K562 (cell line): ENCODE measurements at regions not wholly inside any gene's neighbourhood (a gene's known extent, or its start where the extent isn't known, plus 50 kb on each side); places are given as distances from the start of the nearest gene placed in this dataset.

ENCODE experiments used
- ATF1 ChIP-seq, 2 experiments: fragments of 450-650 bp in 1 of 2; IDR thresholded peaks; 2 replicates each; pipeline ENCODE4 v1.6.1; 2016; ENCODE audit warnings: missing compliant biosample characterization in 1 of 2, missing genetic modification characterization in 1 of 2
- CEBPB ChIP-seq: fragments of 450-650 bp; IDR thresholded peaks from 2 replicates; pipeline ENCODE4 v1.6.1; 2016; ENCODE audit warnings: missing genetic modification characterization, missing compliant biosample characterization
- CEBPG ChIP-seq, 3 experiments: fragments of 200-800 bp in 1 of 3; sonication (Bioruptor generic) in 1 of 3; sonication (generic) in 1 of 3; formaldehyde crosslinking in 1 of 3; IDR thresholded peaks in 2 of 3; conservative IDR thresholded peaks in 1 of 3; 2 replicates each; pipeline versions ENCODE4 v1.6.1 to v1.8.0; 2016 to 2022; ENCODE audit warnings: missing compliant biosample characterization in 2 of 3, missing genetic modification characterization in 2 of 3, mild to moderate bottlenecking in 1 of 3, missing genetic modification reagents in 1 of 3
- CREM ChIP-seq: IDR thresholded peaks from 2 replicates; pipeline ENCODE4 v1.6.1; 2014; ENCODE audit warnings: antibody characterized with exemption, low read depth
- ESRRB ChIP-seq: fragments of 250-450 bp; sonication (Bioruptor Pico); IDR thresholded peaks from 2 replicates; pipeline ENCODE4 v1.5.0; 2020; ENCODE audit warnings: mild to moderate bottlenecking, moderate library complexity, borderline replicate concordance
- ETV1 ChIP-seq: fragments of 450-650 bp; conservative IDR thresholded peaks from 2 replicates; pipeline ENCODE4 v1.6.1; 2016; ENCODE audit warnings: missing genetic modification characterization, control low read depth, low read depth, missing compliant biosample characterization
- FOS ChIP-seq: IDR thresholded peaks from 3 replicates; pipeline ENCODE4 v1.6.1; 2011; ENCODE audit not compliant: insufficient read length; ENCODE audit errors: extremely low read depth
- FOSL1 ChIP-seq: fragments of 200-800 bp; sonication (Bioruptor generic); conservative IDR thresholded peaks from 2 replicates; pipeline ENCODE4 v1.6.1; 2016; ENCODE audit warnings: missing genetic modification characterization, missing compliant biosample characterization
- GABPA ChIP-seq: fragments of 200-800 bp; sonication (Bioruptor generic); conservative IDR thresholded peaks from 2 replicates; pipeline ENCODE4 v1.6.1; 2016; ENCODE audit warnings: low read depth, missing genetic modification characterization, missing compliant biosample characterization
- GTF2A2 ChIP-seq: IDR thresholded peaks from 2 replicates; pipeline ENCODE4 v1.6.1; 2016; ENCODE audit warnings: mild to moderate bottlenecking, missing genetic modification characterization, missing compliant biosample characterization
- JUND ChIP-seq, 2 experiments: IDR thresholded peaks; 2 replicates in 1 of 2; 3 replicates in 1 of 2; pipeline ENCODE4 v1.6.1; 2011; ENCODE audit warnings: borderline replicate concordance in 2 of 2, low read depth in 2 of 2, low read length in 2 of 2, improper control_type of control experiment in 1 of 2, missing biosample characterization in 1 of 2, missing genetic modification characterization in 1 of 2, missing genetic modification reagents in 1 of 2
- MLX ChIP-seq, 2 experiments: fragments of 450-650 bp in 1 of 2; sonication (generic) in 1 of 2; formaldehyde crosslinking; conservative IDR thresholded peaks; 2 replicates each; pipeline versions ENCODE4 v1.4.0 to v1.8.1; 2020 to 2022; ENCODE audit warnings: mild to moderate bottlenecking in 1 of 2, missing genetic modification reagents in 1 of 2
- NR2C1 ChIP-seq, 2 experiments: fragments of 450-650 bp; IDR thresholded peaks; 2 replicates each; pipeline ENCODE4 v1.6.1; 2017; ENCODE audit warnings: mild to moderate bottlenecking in 2 of 2, antibody characterized with exemption in 1 of 2, inconsistent platforms in 1 of 2, missing compliant biosample characterization in 1 of 2, missing genetic modification characterization in 1 of 2
- NR2C2 ChIP-seq, 2 experiments: fragments of 200-800 bp in 1 of 2; sonication (Bioruptor generic) in 1 of 2; sonication (generic) in 1 of 2; formaldehyde crosslinking in 1 of 2; IDR thresholded peaks; 2 replicates each; pipeline versions ENCODE4 v1.6.1 to v1.8.0; 2016 to 2022; ENCODE audit warnings: mild to moderate bottlenecking in 1 of 2, missing compliant biosample characterization in 1 of 2, missing genetic modification characterization in 1 of 2, missing genetic modification reagents in 1 of 2
- NUFIP1 ChIP-seq: fragments of 450-650 bp; IDR thresholded peaks from 2 replicates; pipeline ENCODE4 v1.6.1; 2018; ENCODE audit not compliant: partially characterized antibody
- POLR2H ChIP-seq: IDR thresholded peaks from 2 replicates; pipeline ENCODE4 v1.6.1; 2016; ENCODE audit warnings: missing genetic modification characterization, low read depth, mild to moderate bottlenecking, control low read depth, missing compliant biosample characterization, moderate library complexity
- SLC30A9 ChIP-seq: fragments of 250-450 bp; sonication (Bioruptor Pico); IDR thresholded peaks from 2 replicates; pipeline ENCODE4 v1.8.0; 2022; ENCODE audit warnings: mild to moderate bottlenecking, moderate library complexity
- SMARCB1 ChIP-seq: IDR thresholded peaks from 2 replicates; pipeline ENCODE4 v1.6.1; 2011; ENCODE audit warnings: improper control_type of control experiment, low read depth; ENCODE audit not compliant: insufficient read length
- TBL1XR1 ChIP-seq, 2 experiments: IDR thresholded peaks; 2 replicates each; pipeline ENCODE4 v1.6.1; 2012; ENCODE audit warnings: improper control_type of control experiment in 2 of 2, low read length in 2 of 2, mild to moderate bottlenecking in 1 of 2
- TRIM24 ChIP-seq, 2 experiments: fragments of 450-650 bp; IDR thresholded peaks; 2 replicates each; pipeline ENCODE4 v1.6.1; 2016
- ZKSCAN3 ChIP-seq: fragments of 250-450 bp; sonication (Bioruptor Pico); IDR thresholded peaks from 2 replicates; pipeline ENCODE4 v1.4.0; 2020
- ZNF175 ChIP-seq: fragments of 200-800 bp; sonication (Bioruptor generic); IDR thresholded peaks from 2 replicates; pipeline ENCODE4 v1.6.1; 2016; ENCODE audit warnings: low read depth, mild to moderate bottlenecking, missing genetic modification characterization, missing compliant biosample characterization
- ZNF436 ChIP-seq: fragments of 250-450, 450-650 bp; sonication (Bioruptor Pico); formaldehyde crosslinking; IDR thresholded peaks from 2 replicates; pipeline ENCODE4 v1.7.0; 2020; ENCODE audit warnings: mild to moderate bottlenecking
- ZNF507 ChIP-seq: conservative IDR thresholded peaks from 2 replicates; pipeline ENCODE4 v1.6.1; 2017; ENCODE audit warnings: missing genetic modification characterization, missing compliant biosample characterization
- ZNF830 ChIP-seq: fragments of 250-450 bp; sonication (Bioruptor Pico); IDR thresholded peaks from 2 replicates; pipeline ENCODE4 v1.5.0; 2021; ENCODE audit warnings: mild to moderate bottlenecking
- TF ChIP-seq, protein P1 (sequence below), 3 experiments: fragments of 200-800 bp in 1 of 3; sonication (Bioruptor generic) in 1 of 3; sonication (generic) in 1 of 3; formaldehyde crosslinking in 1 of 3; IDR thresholded peaks; 2 replicates each; pipeline versions ENCODE4 v1.6.1 to v1.8.0; 2016 to 2022; ENCODE audit warnings: mild to moderate bottlenecking in 2 of 3, missing compliant biosample characterization in 2 of 3, missing genetic modification characterization in 2 of 3, missing genetic modification reagents in 1 of 3

GRCh38 chr7:95693551-95694333 lies 78.6 kb upstream of the DYNC1I1 start (continued):
- TF ChIP-seq POLR2H (tag), result peak; percentile 62
- no peak for TF ChIP-seq GTF2A2 (tag)
- TF ChIP-seq TBL1XR1 (IDR thresholded peaks at IDR 0.05; ENCODE audit: low read length in 2 of 2), result no peak
- TF ChIP-seq FOSL1 (tag), result peak; percentile 87
- TF ChIP-seq ETV1 (tag), result no peak
- peak; percentile 35; the same call in 1 of the 2 replicates for TF ChIP-seq ZNF175 (CRISPR knock-in tag)
- no peak for TF ChIP-seq ZKSCAN3 (CRISPR knock-in tag)
- TF ChIP-seq SLC30A9 (CRISPR knock-in tag), result no peak
- peak; percentile 77 for TF ChIP-seq JUND (IDR thresholded peaks at IDR 0.05; ENCODE audit: borderline replicate concordance, low read depth, low read length)
- TF ChIP-seq JUND (tag; IDR thresholded peaks at IDR 0.05; ENCODE audit: borderline replicate concordance, low read depth, low read length), result no peak; the same call in 2 of the 3 replicates
- TF ChIP-seq FOS, result no peak
- no peak for TF ChIP-seq CEBPG (CRISPR knock-in tag; IDR thresholded peaks at IDR 0.05)
- peak; percentile 96 for TF ChIP-seq CEBPG (tag; conservative IDR thresholded peaks at IDR 0.05 in 1 of 2, IDR thresholded peaks at IDR 0.05 in 1 of 2)
- peak; percentile 61 to 80; a peak in 2 of 4 replicates for TF ChIP-seq TRIM24 (IDR thresholded peaks at IDR 0.05)
- TF ChIP-seq NR2C2 (CRISPR knock-in tag; IDR thresholded peaks at IDR 0.05), result no peak
- peak; percentile 47; the same call in 1 of the 2 replicates for TF ChIP-seq NR2C2 (tag; IDR thresholded peaks at IDR 0.05)
- peak; percentile 60; the same call in 1 of the 2 replicates for TF ChIP-seq CEBPB (tag)
- no peak for TF ChIP-seq ZNF507 (tag)
- TF ChIP-seq SMARCB1, result no peak
- TF ChIP-seq GABPA (tag), result 0 out of 2 replicates have a peak, but pooled peaks have one; percentile 28
- TF ChIP-seq ZNF830, result no peak
- TF ChIP-seq NUFIP1, result no peak
- peak; percentile 59; the same call in 1 of the 2 replicates for TF ChIP-seq CREM
- TF ChIP-seq MLX (CRISPR knock-in tag; conservative IDR thresholded peaks at IDR 0.05), result no peak
- TF ChIP-seq ESRRB (CRISPR knock-in tag), result no peak
- TF ChIP-seq ZNF436 (CRISPR knock-in tag), result no peak
- TF ChIP-seq, protein P1, sequence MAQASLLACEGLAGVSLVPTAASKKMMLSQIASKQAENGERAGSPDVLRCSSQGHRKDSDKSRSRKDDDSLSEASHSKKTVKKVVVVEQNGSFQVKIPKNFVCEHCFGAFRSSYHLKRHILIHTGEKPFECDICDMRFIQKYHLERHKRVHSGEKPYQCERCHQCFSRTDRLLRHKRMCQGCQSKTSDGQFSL (CRISPR knock-in tag; IDR thresholded peaks at IDR 0.05), result no peak
- TF ChIP-seq, protein P1 (tag; IDR thresholded peaks at IDR 0.05), result no peak
- TF ChIP-seq NR2C1 (IDR thresholded peaks at IDR 0.05), result no peak
- peak; percentile 47; the same call in 1 of the 2 replicates for TF ChIP-seq NR2C1 (tag; IDR thresholded peaks at IDR 0.05)
- TF ChIP-seq ATF1 (CRISPR knock-in tag; IDR thresholded peaks at IDR 0.05), result no peak
- TF ChIP-seq ATF1 (tag; IDR thresholded peaks at IDR 0.05), result 0 out of 2 replicates have a peak, but pooled peaks have one; percentile 14
